ENCODE measurements at regions not wholly inside any gene's neighbourhood (a gene's known extent, or its start where the extent isn't known, plus 50 kb on each side); places are given as distances from the start of the nearest gene placed in this dataset.
A peak's percentile ranks its signal among the peaks of the same experiment; 100 is the strongest.

DNA sequence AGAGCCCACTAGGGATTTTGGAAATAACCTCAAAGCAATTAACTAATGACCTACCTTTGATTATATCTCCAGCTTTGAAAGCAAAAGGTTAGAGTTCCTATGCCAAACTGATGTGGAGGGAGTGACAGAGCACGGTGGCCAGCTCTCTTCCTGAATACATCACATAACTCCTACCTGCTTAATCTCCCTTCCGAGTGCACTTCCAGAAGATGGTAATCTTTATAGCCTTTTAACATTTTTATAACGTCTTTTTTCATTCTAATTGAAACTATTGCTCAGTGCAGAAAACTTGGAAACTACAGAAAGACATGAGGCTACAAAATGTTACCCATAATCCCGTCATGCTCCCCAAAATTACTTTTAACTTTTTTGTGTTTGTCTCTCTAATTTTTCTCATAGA lies 110.5 kb upstream of the COX10 start:
- DNase-seq (ENCODE audit: extremely low read depth in 1 of 11, low read depth in 9 of 11, low spot score in 4 of 11) = no peak

DNA sequence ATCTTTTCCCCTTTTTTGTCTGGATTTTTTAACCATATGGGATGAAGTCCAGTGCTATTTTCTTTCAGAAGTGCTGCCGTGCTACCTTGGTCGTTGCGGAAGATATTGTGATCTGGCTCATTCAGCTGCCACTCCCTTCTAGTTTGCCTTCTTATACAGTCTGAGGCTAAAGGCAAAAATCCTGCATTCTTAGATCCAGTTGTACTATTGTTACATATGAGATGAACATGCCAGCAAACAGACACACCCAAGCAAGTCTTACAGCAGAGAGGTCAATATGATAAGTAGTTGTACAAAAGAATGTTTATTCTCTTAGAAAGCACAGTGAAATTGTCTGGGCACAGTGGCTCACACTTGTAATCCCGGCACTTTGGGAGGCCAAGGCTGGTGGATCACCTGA lies 108.0 kb upstream of the COX10 start:
- DNase-seq (ENCODE audit: extremely low read depth in 1 of 11, low read depth in 9 of 11, low spot score in 4 of 11) = no peak

DNA sequence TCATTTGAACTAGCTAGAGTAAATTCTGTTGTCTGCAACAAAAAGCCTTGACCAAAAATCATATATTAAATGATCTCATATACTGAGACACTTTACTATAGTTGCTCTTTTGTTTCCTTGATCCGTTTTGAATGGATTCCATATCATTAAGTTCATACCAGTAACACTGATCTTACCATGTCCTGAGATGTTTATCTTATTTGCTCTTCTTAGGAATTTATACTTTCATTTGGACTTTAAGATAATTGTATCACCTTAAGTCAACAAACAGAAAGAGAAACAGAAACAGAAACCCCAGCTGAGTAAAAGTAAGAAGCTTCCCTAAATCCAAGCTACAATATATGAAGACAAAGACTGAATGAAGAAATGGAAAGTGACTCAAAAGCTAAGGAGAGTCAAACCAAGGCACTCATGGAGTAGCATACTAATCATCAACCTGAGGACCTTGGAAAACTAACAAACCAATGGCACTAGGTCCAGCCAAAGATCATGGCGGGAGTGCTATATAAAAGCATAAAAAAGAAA lies 106.5 kb upstream of the COX10 start:
- DNase-seq (ENCODE audit: extremely low read depth in 1 of 11, low read depth in 9 of 11, low spot score in 4 of 11) = no peak

DNA sequence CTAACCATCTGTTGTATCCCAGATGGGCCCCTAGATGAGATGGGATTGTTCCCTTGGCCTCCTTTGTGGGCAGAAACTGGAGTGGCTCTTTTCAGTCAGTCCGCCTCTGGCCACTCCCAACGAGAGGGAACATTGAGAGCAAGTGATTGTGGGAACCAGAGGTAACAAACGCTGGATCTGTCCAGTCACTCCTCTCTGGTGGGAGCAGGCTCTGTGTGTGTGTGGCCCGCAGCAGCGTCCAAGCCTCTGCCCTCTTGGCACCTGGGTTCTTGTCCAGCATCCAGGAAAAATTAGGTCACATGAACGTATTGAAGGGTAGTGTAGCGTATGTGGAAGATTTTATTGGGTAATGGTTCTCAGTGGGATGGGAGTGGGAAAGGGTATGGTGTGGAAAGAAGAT lies 101.9 kb upstream of the COX10 start:
- DNase-seq (ENCODE audit: extremely low read depth in 1 of 11, low read depth in 9 of 11, low spot score in 4 of 11) = no peak

DNA sequence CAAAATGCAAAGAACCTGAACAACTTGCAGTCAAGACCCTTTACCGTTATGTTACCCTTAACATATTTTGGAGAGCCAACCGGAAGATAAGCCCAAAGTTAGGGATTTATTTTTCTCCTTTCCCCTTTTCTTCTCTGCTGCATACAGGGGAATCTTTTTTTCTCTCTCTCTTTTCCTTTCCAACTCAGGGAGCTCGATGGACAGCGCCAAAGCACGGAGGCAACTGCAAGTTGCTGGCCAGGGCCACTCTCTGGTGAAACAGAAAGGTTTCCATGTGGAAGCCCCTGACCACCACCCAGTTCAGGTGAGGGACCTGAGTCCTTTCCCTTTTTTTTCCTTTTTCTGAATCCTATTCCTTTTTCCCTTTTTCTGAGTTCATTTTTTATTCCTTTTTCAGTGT lies 98.8 kb upstream of the COX10 start:
- no peak for DNase-seq (ENCODE audit: extremely low read depth in 1 of 11, low read depth in 9 of 11, low spot score in 4 of 11)

DNA sequence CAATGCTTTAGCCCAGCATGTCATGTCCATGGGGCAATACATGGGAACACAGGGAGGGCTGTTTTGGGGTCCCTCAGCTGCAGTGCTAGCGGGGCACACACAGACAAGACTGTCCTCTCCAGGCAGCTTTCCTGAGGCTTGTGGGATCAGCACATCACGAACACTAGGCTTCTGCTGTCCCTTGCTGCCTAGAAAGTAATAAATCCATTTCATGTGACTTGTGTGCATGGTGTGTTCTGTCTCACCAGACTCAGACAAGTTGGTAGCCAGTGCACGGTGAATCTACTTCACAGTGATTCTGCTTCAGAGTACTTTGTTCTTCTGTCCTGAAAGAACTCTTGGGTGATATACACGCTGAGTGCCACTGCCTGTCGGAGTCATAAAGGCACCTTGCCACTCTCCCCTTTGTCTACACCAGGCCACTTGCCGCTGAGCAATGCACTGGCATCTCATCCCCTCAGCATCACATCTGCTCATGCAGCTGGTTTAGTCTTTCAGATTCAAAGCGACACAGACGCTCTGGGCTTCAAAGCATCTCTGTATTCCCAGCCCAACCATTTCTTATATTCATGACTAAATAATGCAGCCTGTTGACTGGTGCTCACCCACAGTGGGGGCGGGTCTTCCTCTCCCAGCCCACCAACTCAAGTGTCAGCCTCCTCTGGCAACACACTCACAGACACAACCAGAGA lies 95.2 kb upstream of the COX10 start:
- DNase-seq (ENCODE audit: extremely low read depth in 1 of 11, low read depth in 9 of 11, low spot score in 4 of 11) = no peak

DNA sequence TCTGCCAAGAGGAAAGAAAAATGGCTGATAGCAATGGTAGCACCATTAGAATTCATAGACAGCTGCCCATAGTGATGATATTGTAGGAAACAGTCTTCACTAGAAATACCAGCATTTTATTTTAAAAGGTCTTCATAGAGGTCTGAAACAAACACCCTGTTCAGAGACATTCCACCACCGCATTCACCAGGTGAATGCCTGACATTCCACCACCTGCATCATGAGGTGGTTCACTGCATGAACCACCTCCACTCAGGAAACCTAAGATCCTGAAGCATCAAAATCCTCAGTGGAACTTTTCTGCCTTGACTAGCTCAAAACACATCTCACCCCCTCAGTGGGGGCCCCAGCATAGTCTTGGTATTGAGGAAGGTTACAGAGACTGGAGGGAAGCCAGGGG lies 91.5 kb upstream of the COX10 start:
- no peak for DNase-seq (ENCODE audit: extremely low read depth in 1 of 11, low read depth in 9 of 11, low spot score in 4 of 11)

DNA sequence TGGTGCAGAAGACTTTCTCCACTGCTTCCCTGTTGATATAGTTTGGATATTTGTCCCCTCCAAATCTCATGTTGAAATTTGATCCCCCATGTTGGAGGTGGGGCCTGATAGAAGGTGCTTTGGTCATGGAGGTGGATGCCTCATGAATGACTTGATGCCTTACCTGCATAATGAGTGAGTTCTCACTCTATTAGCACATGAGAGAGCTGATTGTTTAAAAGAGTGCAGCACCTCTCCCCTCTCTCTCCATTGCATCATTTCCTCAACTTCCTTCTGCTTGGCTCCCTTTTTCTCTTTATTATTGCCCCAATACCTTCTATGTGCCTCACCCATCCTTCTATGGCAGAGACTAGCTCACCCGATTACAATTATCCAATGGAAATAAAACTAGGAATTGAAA lies 90.8 kb upstream of the COX10 start:
- DNase-seq (ENCODE audit: extremely low read depth in 1 of 11, low read depth in 9 of 11, low spot score in 4 of 11) = no peak

DNA sequence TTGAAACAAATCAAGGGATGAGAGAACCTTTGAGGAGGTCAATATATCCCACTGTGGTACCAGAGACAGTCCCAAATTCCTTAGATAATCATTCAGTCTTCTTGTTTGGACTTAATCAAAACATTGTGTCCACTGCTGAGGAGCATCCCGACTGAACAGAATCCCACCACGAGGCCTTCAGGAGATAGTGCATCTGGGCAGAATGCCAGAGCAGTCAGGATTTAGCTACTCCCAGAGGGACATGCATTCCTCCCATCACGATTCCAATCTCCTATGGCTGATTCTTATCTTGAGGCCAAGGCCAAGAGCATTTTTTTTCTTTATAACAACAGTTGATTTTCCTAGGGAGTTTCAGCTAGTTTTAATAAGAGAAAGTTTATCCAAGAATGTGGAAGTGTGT lies 87.4 kb upstream of the COX10 start:
- no peak for DNase-seq (ENCODE audit: extremely low read depth in 1 of 11, low read depth in 9 of 11, low spot score in 4 of 11)

DNA sequence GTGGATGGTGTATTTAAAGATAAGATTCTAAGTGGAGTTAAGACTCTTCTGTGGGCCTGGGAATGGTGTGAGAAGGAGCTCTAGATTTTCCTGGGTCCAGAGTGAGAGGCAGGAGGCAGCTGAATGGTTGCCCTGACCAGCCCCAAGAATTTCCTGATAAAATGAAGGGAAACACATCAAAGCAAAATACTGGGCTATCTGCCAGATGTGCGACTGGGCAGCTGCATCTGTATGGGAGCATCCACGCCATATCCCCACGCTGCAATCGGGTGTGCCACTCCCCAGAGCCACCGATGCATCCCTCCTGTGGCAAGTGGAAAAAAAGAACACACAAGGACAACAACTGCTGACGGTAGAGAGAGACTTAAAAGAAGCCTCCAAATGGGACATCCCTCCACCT lies 84.3 kb upstream of the COX10 start:
- DNase-seq (ENCODE audit: extremely low read depth in 1 of 11, low read depth in 9 of 11, low spot score in 4 of 11) = no peak

DNA sequence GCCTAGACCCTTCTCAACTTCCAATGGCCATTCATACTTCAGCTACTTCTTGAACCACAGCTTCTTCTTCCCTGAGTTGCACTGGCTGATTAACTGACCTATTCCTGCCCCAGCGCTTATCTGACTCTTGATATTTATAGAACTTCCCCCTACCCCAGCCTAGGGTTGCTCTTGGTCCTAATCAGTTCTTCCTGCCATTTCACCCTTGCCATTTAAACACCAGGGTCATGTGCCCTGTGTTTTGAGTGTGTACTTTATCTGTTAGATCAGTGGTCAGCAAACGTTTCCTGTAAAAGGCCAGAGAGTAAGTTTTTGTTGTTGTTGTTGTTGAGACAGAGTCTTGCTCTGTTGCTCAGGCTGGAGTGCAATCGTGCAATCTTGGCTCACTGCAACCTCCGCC lies 82.4 kb upstream of the COX10 start:
- DNase-seq (ENCODE audit: extremely low read depth in 1 of 11, low read depth in 9 of 11, low spot score in 4 of 11) = no peak

DNA sequence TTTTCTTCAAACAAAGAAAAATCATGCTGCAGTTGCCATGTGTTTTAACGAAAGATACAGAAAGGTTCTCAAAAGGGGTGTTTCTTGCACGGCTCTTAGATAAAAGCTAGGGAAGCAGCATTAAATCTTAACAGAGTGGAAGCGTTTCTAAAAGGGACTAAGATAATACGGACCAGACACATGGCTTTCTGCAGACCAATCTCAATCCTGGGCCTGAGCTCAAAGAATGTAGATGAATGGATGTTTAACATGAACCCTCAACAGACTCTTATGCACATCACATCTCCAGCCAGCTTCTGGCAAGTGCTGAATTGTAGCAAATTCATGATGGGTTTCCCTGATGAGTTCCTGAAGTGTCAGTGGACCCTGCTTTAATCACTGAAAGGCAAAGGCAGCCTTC lies 80.2 kb upstream of the COX10 start:
- no peak for DNase-seq (ENCODE audit: extremely low read depth in 1 of 11, low read depth in 9 of 11, low spot score in 4 of 11)

DNA sequence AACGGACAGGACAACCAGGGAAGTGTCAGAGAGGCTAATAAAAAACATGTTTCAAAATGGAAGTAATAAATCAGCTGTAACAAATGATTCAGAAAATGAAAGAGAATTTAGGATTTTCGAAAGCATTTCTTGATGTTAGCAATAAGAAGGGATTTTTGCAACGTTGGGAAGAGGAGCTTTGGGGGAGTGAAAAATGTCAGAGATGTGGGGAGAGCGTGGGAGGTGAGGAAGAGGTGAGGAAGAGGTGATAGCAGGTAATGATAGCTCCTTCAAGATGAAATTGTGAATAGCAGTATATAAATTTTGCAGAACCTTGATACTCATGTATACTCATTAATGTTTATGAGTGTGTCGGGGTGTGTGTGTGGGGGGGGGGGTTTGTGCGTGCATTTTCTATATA lies 76.2 kb upstream of the COX10 start:
- no peak for DNase-seq (ENCODE audit: extremely low read depth in 1 of 11, low read depth in 9 of 11, low spot score in 4 of 11)

DNA sequence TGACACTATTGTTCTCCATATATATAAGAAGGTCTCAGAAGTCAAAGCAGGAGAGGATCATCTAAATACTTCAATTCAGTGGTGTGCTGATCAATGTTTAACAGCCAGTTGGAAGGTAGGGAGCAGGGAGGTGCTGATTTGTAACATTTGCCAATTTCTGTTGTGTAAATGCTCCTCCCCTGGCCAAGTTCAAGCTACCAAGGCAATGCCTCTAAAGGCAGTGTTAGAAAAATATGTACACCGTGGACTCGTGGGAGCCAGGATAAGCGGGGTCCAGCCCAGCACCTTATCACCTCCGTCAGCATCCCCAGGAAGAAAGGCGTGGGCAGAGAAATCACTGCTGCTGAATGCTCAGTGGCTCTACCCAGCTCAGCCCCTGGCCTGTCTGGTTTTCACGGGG lies 75.3 kb upstream of the COX10 start:
- DNase-seq (ENCODE audit: extremely low read depth in 1 of 11, low read depth in 9 of 11, low spot score in 4 of 11) = no peak

DNA sequence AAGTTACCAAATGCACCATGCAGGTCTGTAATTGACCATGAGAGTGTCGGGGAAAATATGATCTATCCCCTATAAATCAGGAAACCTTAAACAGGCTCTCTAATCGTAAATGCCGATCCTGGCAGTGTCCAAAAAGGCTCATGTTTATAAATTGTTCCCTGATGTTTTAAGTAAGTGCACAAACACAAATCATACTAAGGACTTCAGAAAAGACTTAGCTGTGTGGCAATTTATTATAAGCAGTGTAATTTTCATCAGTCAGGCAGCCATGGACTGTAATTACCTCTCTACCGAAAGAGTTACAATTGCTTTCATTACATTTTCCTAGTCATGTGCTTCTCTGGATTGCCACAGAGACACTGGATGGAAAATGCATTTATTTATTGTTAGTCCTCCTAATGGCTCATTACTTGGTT lies 73.4 kb upstream of the COX10 start:
- DNase-seq (ENCODE audit: extremely low read depth in 1 of 11, low read depth in 9 of 11, low spot score in 4 of 11) = peak in 5 of 11 donors; percentile 1 to 18 (median 11)

DNA sequence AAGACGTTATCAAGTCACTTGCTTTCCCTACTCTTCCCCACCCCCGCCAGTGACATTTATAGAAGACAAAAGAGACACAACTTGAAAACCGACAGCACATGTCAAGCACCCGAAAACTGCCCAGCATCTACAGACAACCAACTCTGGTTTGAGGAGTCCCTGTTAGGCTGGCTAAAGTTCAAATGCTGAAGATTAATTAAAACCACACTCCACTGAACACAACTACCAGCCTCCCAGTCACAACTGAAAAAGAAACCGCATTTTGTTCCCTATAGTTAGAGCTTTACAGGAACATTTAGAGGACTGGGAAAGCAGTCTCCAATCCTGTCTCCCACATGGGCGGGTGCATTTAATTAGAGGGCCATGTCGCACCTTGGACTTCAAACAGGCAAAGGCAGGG lies 73.0 kb upstream of the COX10 start:
- peak in 5 of 11 donors; percentile 8 to 46 (median 23) for DNase-seq (ENCODE audit: extremely low read depth in 1 of 11, low read depth in 9 of 11, low spot score in 4 of 11)

DNA sequence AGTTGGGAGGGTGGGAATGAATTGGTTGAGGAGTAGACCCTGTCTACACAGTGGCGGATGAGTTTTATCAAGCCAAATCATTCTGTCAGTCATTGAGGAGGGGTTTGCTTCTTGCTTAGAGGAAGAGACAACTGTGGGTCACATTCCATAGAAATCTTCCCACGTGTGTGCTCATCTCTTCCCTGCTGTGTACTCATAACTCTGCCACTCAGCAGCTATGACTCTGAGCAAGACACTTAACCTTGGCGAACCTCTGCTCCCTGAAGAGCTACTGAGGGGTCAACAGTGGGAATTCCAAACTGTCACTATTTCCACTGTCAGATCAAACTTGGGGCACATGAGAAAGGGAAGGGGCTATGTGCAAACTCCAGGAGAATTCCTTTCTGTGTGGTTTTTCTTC lies 72.6 kb upstream of the COX10 start:
- peak in 6 of 11 donors; percentile 9 to 23 (median 16) for DNase-seq (ENCODE audit: extremely low read depth in 1 of 11, low read depth in 9 of 11, low spot score in 4 of 11)

DNA sequence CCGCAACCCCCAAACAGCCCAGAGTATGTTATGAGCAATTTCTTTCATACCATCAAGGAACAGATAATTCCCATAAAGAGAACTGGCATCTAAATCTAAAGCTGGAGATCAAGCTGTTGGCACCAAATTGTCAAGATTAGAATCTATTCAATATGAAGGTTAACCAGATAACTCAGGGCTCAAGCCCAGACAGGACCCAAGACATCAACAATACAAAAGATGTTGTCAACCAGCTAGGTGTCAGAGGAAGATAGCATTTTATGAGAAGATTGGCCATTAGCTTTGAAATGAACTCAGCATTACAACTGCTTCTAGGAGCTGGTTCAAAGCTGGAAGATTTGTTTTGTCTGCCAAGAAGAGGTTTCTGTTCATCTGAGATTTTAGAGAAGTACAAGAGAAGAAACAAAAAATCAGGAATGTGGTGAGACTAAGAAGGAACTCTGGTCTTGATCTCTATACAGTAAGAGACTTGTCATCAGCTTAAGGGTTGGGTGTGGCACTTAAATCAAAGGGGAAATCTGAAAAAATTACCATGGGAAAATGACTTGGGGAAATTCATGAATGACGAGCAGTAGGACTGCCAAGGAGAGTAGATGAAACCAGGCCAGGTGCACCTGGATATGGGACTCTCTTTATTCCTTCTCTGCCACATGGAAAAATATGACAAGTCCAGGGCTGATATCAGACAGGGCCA lies 64.2 kb upstream of the COX10 start:
- DNase-seq (ENCODE audit: extremely low read depth in 1 of 11, low read depth in 9 of 11, low spot score in 4 of 11) = no peak

DNA sequence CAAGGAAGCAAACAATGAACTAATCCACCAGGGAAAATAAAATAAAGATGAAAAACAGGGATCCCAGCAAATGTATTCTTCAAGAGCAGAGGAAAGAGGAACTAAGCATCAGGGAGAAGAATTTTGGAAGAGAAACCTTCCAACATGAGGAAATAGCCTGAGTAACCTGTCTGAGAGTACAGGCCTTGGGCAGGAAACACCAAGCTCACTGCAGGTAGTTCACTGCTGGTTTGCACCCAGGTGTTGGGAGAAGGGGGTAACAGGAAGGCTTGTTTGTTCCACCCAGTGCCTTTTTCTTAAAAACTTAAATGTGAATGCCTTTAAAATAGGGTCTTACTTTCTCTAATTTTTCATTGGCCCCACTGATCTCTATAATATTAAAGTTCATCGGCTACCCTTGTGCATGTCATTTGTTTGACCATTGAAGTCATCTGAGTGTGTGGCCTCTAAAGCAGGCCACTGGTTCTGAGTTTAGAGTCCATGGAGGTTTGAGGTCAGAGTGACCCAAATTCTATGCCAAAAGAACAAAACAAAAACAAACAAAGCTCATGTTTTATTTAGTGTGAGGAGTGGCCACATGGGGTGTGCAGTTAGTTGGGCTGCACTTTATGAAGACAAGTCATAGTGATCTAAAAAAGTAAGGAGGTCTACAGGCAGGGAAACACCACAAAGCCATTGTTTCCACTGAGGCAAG lies 62.9 kb upstream of the COX10 start:
- no peak for DNase-seq (ENCODE audit: extremely low read depth in 1 of 11, low read depth in 9 of 11, low spot score in 4 of 11)

DNA sequence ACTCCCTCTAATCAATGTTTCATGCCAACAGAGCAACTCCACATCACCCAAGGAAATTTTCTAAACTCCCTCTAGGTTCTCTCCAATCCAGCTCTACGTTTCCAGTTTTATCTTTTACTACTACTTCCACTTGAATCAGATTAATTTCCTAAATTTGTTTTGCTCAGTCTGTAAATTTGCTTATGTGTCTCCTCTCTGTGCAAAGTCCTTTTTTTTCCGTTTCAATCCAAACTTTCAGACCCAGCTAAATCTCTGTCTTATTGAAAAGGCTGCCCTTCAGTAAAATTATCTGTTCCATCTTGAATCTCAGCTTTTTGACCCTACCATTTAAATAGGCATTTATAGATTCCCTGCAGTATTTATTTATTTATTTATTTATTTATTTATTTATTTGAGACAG lies 61.4 kb upstream of the COX10 start:
- DNase-seq (ENCODE audit: extremely low read depth in 1 of 11, low read depth in 9 of 11, low spot score in 4 of 11) = no peak
